GM12892 (cell line): ENCODE measurements at regions not wholly inside any gene's neighbourhood (a gene's known extent, or its start where the extent isn't known, plus 50 kb on each side); places are given as distances from the start of the nearest gene placed in this dataset.
A peak's percentile ranks its signal among the peaks of the same experiment; 100 is the strongest.

Experiments used
- DNase-seq: peaks from one replicate; pipeline ENCODE4 v3.0.0; 2011; ENCODE audit not compliant: insufficient read length
- FAIRE-seq: peaks from 2 replicates; lab custom pipeline; 2011; peaks lifted over from hg19 to GRCh38; lab: Jason Lieb, UNC
- POLR2A ChIP-seq: IDR thresholded peaks from 2 replicates; pipeline ENCODE4 v1.6.1; 2011; ENCODE audit warnings: low read depth, low read length, control low read depth
- POLR2AphosphoS5 ChIP-seq: IDR thresholded peaks from 2 replicates; pipeline ENCODE4 v1.6.1; 2011; ENCODE audit warnings: low read depth, low read length, control low read depth
- TAF1 ChIP-seq: IDR thresholded peaks from 2 replicates; pipeline ENCODE4 v1.6.1; 2011; ENCODE audit warnings: low read depth, mild to moderate bottlenecking, control low read depth, low read length, borderline replicate concordance

GRCh38 chr4:26101011-26101410, 187.0 kb downstream of the SMIM20 start:
- TF ChIP-seq TAF1 (no peak), POLR2AphosphoS5 (no peak), POLR2A (no peak)
- DNase-seq (no peak), FAIRE-seq (no peak)

- TF ChIP-seq TAF1, result no peak
- TF ChIP-seq POLR2A, result no peak
- no peak for TF ChIP-seq POLR2AphosphoS5
- DNase-seq, result no peak
- peak; percentile 48 for FAIRE-seq
These were observed 190.2 kb downstream of the SMIM20 start for GRCh38 chr4:26104056-26104685.

GRCh38 chr4:26105337-26105736, 191.3 kb downstream of the SMIM20 start:
- TF ChIP-seq TAF1, result no peak
- TF ChIP-seq POLR2AphosphoS5, result no peak
- no peak for TF ChIP-seq POLR2A
- DNase-seq (no peak), FAIRE-seq (no peak)

GRCh38 chr4:26105815-26106699, 192.0 kb downstream of the SMIM20 start:
- DNase-seq (no peak), FAIRE-seq (no peak)
- TF ChIP-seq POLR2A (no peak), POLR2AphosphoS5 (no peak), TAF1 (no peak)

- no peak for DNase-seq
- TF ChIP-seq TAF1 (no peak), POLR2AphosphoS5 (no peak), POLR2A (no peak)
- FAIRE-seq, result no peak
These were observed 192.8 kb downstream of the SMIM20 start for GRCh38 chr4:26106776-26107175.

- DNase-seq (no peak), FAIRE-seq (no peak)
- TF ChIP-seq TAF1, result no peak
- TF ChIP-seq POLR2AphosphoS5, result no peak
- no peak for TF ChIP-seq POLR2A
These were observed 194.0 kb downstream of the SMIM20 start for GRCh38 chr4:26108054-26108453.

GRCh38 chr4:26110493-26110892, 196.5 kb downstream of the SMIM20 start:
- no peak for TF ChIP-seq POLR2A
- TF ChIP-seq POLR2AphosphoS5, result no peak
- TF ChIP-seq TAF1, result no peak
- DNase-seq (no peak), FAIRE-seq (no peak)

- DNase-seq (no peak), FAIRE-seq (no peak)
- TF ChIP-seq POLR2A (no peak), TAF1 (no peak), POLR2AphosphoS5 (no peak)
These were observed 199.4 kb downstream of the SMIM20 start for GRCh38 chr4:26113339-26113940.

- no peak for DNase-seq
- no peak for FAIRE-seq
These were observed 202.0 kb downstream of the SMIM20 start for GRCh38 chr4:26116057-26116456.

GRCh38 chr4:26120098-26120825, 200.6 kb upstream of the RBPJ start:
- TF ChIP-seq TAF1 (no peak), POLR2AphosphoS5 (no peak), POLR2A (no peak)
- FAIRE-seq (no peak), DNase-seq (no peak)

More at GRCh38 chr4:26116057-26116456, 202.0 kb downstream of the SMIM20 start:
- TF ChIP-seq POLR2A, result no peak
- TF ChIP-seq POLR2AphosphoS5, result no peak
- no peak for TF ChIP-seq TAF1

GRCh38 chr4:26122690-26123089, 198.1 kb upstream of the RBPJ start:
- TF ChIP-seq POLR2A (no peak), TAF1 (no peak), POLR2AphosphoS5 (no peak)
- DNase-seq (no peak), FAIRE-seq (no peak)
